Neuron (in vitro differentiated cells): ENCODE measurements at regions not wholly inside any gene's neighbourhood (a gene's known extent, or its start where the extent isn't known, plus 50 kb on each side); places are given as distances from the start of the nearest gene placed in this dataset.

Experiments used
- H2AFZ ChIP-seq: one replicate; pipeline ENCODE4 v1.6.1; 2013; ENCODE audit warnings: low read depth, mild to moderate bottlenecking, inconsistent platforms, low read length, moderate library complexity
- H3K27me3 ChIP-seq: one replicate; pipeline ENCODE4 v1.6.1; 2013; ENCODE audit warnings: low read length; ENCODE audit not compliant: insufficient read depth
- H3K36me3 ChIP-seq: one replicate; pipeline ENCODE4 v1.6.1; 2013; ENCODE audit warnings: low read length; ENCODE audit not compliant: insufficient read depth
- H3K4me1 ChIP-seq: one replicate; pipeline ENCODE4 v1.6.1; 2013; ENCODE audit warnings: low read length; ENCODE audit not compliant: insufficient read depth
- H3K4me3 ChIP-seq: 2 replicates; pipeline ENCODE4 v1.5.1; 2013; ENCODE audit warnings: mild to moderate bottlenecking, low read length, moderate library complexity
- H3K9me3 ChIP-seq: one replicate; pipeline ENCODE4 v1.6.1; 2013; ENCODE audit warnings: low read length

DNA sequence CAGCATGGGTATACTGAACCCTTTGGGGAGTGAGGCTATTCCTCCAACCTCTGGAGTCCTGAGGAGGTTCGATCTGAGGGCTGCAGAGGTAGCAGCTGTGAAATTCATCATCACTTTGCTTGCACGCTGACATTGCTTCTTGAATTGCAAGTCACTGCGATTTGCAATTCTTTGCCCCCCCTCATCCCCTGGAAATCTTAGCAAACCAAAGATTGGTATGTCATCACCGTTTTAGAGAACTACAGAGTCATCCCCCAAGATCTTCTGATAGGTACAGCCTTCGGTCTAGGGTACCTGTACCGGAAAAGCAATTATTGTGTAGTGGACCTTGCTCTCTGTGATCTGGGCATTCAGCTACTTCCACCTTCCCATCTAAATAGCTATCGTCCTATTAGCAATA, 192.6 kb downstream of the KLF6 start:
- no peaks in the 10 kb centered on the region for H3K4me1 ChIP-seq
- no peaks in the 10 kb centered on the region for H3K27me3 ChIP-seq
- H2AFZ ChIP-seq, result no peak overlapping the region
- no peaks in the 10 kb centered on the region for H3K36me3 ChIP-seq
- no peaks in the 10 kb centered on the region for H3K9me3 ChIP-seq
- no peak overlapping the region for H3K4me3 ChIP-seq

DNA sequence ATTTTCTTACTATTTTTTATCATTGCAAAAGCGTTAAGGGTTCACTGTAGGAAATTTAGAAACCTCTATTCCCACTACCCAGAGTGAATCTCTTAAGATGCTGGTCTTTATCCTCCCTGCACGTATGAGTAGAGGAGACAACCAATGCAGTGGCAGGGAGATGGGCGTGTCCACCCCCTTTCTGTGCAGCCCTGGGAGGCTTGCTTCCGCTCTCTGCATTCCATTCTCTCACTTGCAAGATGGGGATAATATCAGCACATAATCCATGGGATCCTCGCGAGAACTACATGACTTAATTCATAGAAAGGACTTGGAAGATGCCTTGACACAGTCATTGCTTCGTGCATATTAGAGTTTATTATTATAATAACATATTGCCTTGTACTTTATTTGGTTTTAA, 196.2 kb downstream of the KLF6 start:
- no peaks in the 10 kb centered on the region for H3K4me1 ChIP-seq
- no peaks in the 10 kb centered on the region for H3K9me3 ChIP-seq
- H2AFZ ChIP-seq, result no peak overlapping the region
- H3K4me3 ChIP-seq, result no peak overlapping the region
- H3K27me3 ChIP-seq, result no peaks in the 10 kb centered on the region
- no peaks in the 10 kb centered on the region for H3K36me3 ChIP-seq

- Histone ChIP-seq H3K36me3 (no peaks in the 10 kb centered on the region), H2AFZ (no peak overlapping the region), H3K27me3 (no peaks in the 10 kb centered on the region), H3K4me1 (no peaks in the 10 kb centered on the region), H3K4me3 (no peak overlapping the region), H3K9me3 (no peaks in the 10 kb centered on the region)
These were observed 196.7 kb downstream of the KLF6 start for GRCh38 chr10:3588346-3588745.

DNA sequence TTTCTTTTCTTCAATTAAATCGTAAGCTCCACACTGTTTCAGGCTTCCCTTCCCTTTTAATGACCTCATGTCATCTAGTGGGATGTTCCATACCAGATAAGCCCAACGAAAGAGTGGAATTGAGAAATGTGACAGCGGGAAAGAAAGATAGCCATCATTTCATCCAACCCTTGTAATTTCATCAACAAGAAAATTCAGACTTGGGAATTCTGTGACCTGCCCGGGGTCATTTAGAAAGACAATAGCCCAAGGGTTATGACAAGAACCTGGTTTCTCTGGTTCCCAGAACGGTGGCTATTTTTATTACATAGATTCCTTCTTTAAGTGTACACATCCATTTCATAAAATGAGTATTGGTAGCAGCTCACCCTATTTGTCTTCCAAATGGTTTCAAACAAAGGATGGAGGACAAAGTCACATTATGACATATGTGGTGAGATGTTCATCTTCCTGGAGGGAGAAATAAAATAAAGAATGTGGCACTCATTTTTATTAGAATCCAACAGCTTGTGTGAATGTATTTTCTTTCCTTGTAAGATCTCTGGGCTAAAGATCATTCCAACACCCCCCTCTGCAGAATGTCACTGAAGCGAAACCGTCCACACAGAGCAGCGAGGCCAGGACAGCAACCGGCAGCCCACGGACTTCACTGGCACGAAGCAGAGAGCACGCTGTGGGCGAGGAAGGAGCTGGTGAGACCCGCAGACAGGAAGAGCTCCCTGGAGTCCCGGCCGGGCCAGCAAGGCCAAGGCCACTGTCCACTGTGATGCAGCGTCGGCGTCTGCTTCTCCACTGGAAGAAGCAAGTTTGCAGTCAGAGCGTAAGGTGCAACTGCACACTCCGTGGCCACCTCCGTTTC, 199.9 kb downstream of the KLF6 start:
- Histone ChIP-seq H3K36me3 (no peaks in the 10 kb centered on the region), H2AFZ (no peak overlapping the region), H3K9me3 (no peaks in the 10 kb centered on the region), H3K27me3 (no peaks in the 10 kb centered on the region), H3K4me3 (no peak overlapping the region), H3K4me1 (no peaks in the 10 kb centered on the region)

GRCh38 chr10:3580565-3580964, 204.4 kb downstream of the KLF6 start:
- no peaks in the 10 kb centered on the region for H3K9me3 ChIP-seq
- no peaks in the 10 kb centered on the region for H3K4me1 ChIP-seq
- H3K27me3 ChIP-seq, result no peaks in the 10 kb centered on the region
- no peak overlapping the region for H2AFZ ChIP-seq
- H3K4me3 ChIP-seq, result no peak overlapping the region
- H3K36me3 ChIP-seq, result no peaks in the 10 kb centered on the region

DNA sequence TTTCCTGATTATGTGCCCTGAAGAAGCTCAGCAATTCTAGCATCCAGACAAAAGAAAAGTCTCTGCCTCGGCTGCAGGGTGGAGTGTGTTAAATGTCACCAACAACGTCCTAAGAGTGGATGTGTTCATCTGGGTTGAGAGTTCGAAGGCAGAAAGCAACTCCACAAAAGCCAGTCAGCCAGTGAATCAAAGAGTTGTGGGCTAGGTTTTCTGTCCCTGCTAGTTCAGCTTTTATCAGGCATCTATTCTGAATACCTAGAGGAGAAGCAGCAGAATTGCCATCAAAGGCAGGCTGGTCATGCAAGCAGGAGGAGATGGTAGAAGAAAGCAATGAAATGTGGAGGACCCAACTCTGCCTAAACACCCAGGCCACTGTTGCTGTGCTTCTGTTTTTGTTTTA, 205.2 kb downstream of the KLF6 start:
- no peak overlapping the region for H2AFZ ChIP-seq
- H3K36me3 ChIP-seq, result no peaks in the 10 kb centered on the region
- no peak overlapping the region for H3K4me3 ChIP-seq
- H3K4me1 ChIP-seq, result no peaks in the 10 kb centered on the region
- no peaks in the 10 kb centered on the region for H3K9me3 ChIP-seq
- no peaks in the 10 kb centered on the region for H3K27me3 ChIP-seq

- Histone ChIP-seq H3K27me3 (no peaks in the 10 kb centered on the region), H3K36me3 (no peaks in the 10 kb centered on the region), H3K4me1 (no peaks in the 10 kb centered on the region), H2AFZ (no peak overlapping the region), H3K4me3 (no peak overlapping the region), H3K9me3 (no peaks in the 10 kb centered on the region)
These were observed 206.3 kb downstream of the KLF6 start for GRCh38 chr10:3578682-3579081.

DNA sequence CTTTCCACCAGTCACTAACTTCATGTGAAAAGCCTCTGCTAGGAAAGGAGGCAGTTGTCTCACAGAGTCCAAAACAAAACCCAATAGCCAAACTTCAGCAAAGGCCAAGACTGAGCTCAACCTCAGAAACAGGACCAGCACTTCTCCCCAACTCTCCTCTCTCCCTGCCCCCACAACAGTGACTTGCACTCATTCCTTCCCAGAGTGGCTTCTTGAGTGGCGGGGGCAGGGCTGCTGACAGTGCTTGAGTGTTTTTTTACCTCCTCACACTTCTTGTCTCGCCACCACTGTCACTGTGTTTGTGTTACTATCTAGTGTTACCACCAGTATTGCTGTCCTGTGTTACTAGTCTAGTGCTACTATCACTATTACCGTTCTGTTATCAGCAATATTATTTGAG, 206.8 kb downstream of the KLF6 start:
- Histone ChIP-seq H3K36me3 (no peaks in the 10 kb centered on the region), H3K4me1 (no peaks in the 10 kb centered on the region), H2AFZ (no peak overlapping the region), H3K9me3 (no peaks in the 10 kb centered on the region), H3K4me3 (no peak overlapping the region), H3K27me3 (no peaks in the 10 kb centered on the region)

GRCh38 chr10:3574451-3574850, 210.6 kb downstream of the KLF6 start:
- Histone ChIP-seq H3K9me3 (no peaks in the 10 kb centered on the region), H2AFZ (no peak overlapping the region), H3K36me3 (no peaks in the 10 kb centered on the region), H3K27me3 (no peaks in the 10 kb centered on the region), H3K4me3 (no peak overlapping the region), H3K4me1 (peaks cover 5% of the 10 kb centered on the region)

GRCh38 chr10:3573498-3573897, 211.5 kb downstream of the KLF6 start:
- Histone ChIP-seq H3K4me3 (no peak overlapping the region), H3K36me3 (no peaks in the 10 kb centered on the region), H3K27me3 (no peaks in the 10 kb centered on the region), H3K4me1 (peaks cover 5% of the 10 kb centered on the region), H2AFZ (no peak overlapping the region), H3K9me3 (no peaks in the 10 kb centered on the region)

GRCh38 chr10:3571310-3571825, 213.6 kb downstream of the KLF6 start:
- Histone ChIP-seq H2AFZ (no peak overlapping the region), H3K27me3 (no peaks in the 10 kb centered on the region), H3K9me3 (no peaks in the 10 kb centered on the region), H3K4me1 (peaks cover 5% of the 10 kb centered on the region), H3K4me3 (no peak overlapping the region), H3K36me3 (no peaks in the 10 kb centered on the region)

DNA sequence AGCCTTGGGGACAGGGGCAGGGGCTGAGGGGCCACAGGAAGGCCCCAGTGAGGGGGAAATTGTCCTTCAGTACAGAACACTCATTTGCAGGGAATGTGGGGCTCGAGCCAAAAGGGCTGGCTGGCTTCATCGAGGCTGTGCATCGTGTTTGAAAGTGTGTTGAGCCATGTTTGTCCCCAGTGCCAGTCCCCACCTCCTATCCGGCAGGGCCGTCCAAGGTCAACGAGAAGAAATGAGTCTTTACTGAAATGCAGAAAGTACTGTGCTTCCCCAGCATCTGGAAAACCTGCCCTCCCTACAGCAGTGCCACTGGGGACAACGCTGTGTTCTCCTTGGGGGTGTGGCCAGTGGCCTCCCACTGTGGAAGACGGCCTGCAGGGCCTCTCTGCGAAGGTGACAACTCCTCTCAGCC, 214.1 kb downstream of the KLF6 start:
- no peaks in the 10 kb centered on the region for H3K36me3 ChIP-seq

DNA sequence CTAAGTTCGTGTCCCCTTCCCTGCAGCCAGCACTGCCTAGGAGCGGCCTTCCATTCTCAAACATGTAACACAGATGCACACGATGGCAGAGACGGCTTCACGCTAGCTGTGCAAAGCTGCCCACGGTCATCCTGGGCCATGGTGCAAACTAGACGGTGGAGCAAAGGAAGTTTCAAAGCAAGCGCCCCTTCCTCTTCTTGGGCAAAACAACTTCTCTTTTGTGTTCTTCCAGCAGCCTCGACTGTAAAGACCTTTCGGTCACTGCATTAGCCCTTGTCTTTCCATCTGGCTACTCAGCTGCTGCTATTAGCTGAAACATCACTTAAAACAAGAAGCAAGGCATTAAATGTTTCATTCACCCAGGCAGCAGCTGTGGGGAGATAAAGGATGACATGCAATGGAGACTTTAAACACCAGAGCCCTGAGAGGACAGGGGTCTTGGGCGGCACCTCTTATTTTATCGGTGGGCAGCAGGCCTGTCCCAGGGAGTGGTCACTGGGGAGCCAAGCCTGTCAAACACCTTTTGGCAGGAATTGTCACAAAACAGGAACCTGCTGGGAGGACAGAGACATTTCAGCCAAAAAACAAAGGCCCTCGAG, 214.8 kb downstream of the KLF6 start:
- Histone ChIP-seq H3K36me3 (no peaks in the 10 kb centered on the region), H3K9me3 (no peaks in the 10 kb centered on the region), H3K27me3 (no peaks in the 10 kb centered on the region), H2AFZ (no peak overlapping the region), H3K4me3 (no peak overlapping the region), H3K4me1 (peaks cover 5% of the 10 kb centered on the region)

More for the DNA sequence above, 214.1 kb downstream of the KLF6 start:
- Histone ChIP-seq H3K4me1 (peaks cover 5% of the 10 kb centered on the region), H3K9me3 (no peaks in the 10 kb centered on the region), H3K27me3 (no peaks in the 10 kb centered on the region), H2AFZ (no peak overlapping the region), H3K4me3 (no peak overlapping the region)
